Upper lobe of left lung (tissue), 4 donors: ENCODE measurements at regions not wholly inside any gene's neighbourhood (a gene's known extent, or its start where the extent isn't known, plus 50 kb on each side); places are given as distances from the start of the nearest gene placed in this dataset.

Source experiments
- CTCF ChIP-seq, 6 experiments: fragments of 450-650 bp in 4 of 6; fragments of 200-600 bp in 2 of 6; sonication (generic) in 2 of 6; IDR thresholded peaks; one replicate each; pipeline ENCODE4 v1.5.1; 2016 to 2019; ENCODE audit warnings: antibody characterized with exemption in 6 of 6
- EP300 ChIP-seq, 4 donors: sonication (generic); formaldehyde crosslinking; IDR thresholded peaks; one replicate each; pipeline ENCODE4 v1.5.1; 2017; ENCODE audit warnings: antibody characterized with exemption in 4 of 4, control low read depth in 2 of 4
- POLR2A ChIP-seq, 4 donors: fragments of 450-650 bp; IDR thresholded peaks; one replicate each; pipeline ENCODE4 v1.5.1; 2016 to 2017; ENCODE audit warnings: antibody characterized with exemption in 4 of 4, mild to moderate bottlenecking in 2 of 4

GRCh38 chr9:23586906-23587305, 239.1 kb downstream of the ELAVL2 start:
- TF ChIP-seq CTCF (IDR thresholded peaks at IDR 0.05) (no peak), POLR2A (IDR thresholded peaks at IDR 0.05) (no peak), EP300 (IDR thresholded peaks at IDR 0.05) (no peak)
